WTC11 (cell line): ENCODE measurements at regions not wholly inside any gene's neighbourhood (a gene's known extent, or its start where the extent isn't known, plus 50 kb on each side); places are given as distances from the start of the nearest gene placed in this dataset.

Source experiments
- CREM ChIP-seq: sonication (generic); formaldehyde crosslinking; IDR thresholded peaks from 2 replicates; pipeline ENCODE4 v1.8.1; 2022; ENCODE audit warnings: mild to moderate bottlenecking, missing genetic modification reagents, moderate library complexity
- OVOL2 ChIP-seq: fragments of 250-450 bp; sonication (Bioruptor Pico); IDR thresholded peaks from 2 replicates; pipeline ENCODE4 v1.9.0; 2021; ENCODE audit warnings: mild to moderate bottlenecking, borderline replicate concordance
- SMAD3 ChIP-seq: sonication (generic); formaldehyde crosslinking; IDR thresholded peaks from 2 replicates; pipeline ENCODE4 v1.8.0; 2022; ENCODE audit warnings: missing genetic modification reagents, mild to moderate bottlenecking, borderline replicate concordance
- TF ChIP-seq, protein P1 (sequence below): sonication (generic); formaldehyde crosslinking; IDR thresholded peaks from 2 replicates; pipeline ENCODE4 v1.8.0; 2023; ENCODE audit warnings: missing genetic modification reagents, mild to moderate bottlenecking, borderline replicate concordance
- TF ChIP-seq, protein P2 (sequence below): sonication (generic); formaldehyde crosslinking; IDR thresholded peaks from 2 replicates; pipeline ENCODE4 v1.8.1; 2022; ENCODE audit warnings: missing genetic modification reagents, borderline replicate concordance
- TF ChIP-seq, protein P3 (sequence below): sonication (generic); formaldehyde crosslinking; IDR thresholded peaks from 2 replicates; pipeline ENCODE4 v1.8.0; 2022; ENCODE audit warnings: mild to moderate bottlenecking, missing genetic modification reagents
- TF ChIP-seq, protein P4 (sequence below): sonication (generic); formaldehyde crosslinking; IDR thresholded peaks from 2 replicates; pipeline ENCODE4 v1.8.1; 2023; ENCODE audit warnings: mild to moderate bottlenecking, missing genetic modification reagents, moderate library complexity
- TF ChIP-seq, protein P5 (sequence below): sonication (generic); formaldehyde crosslinking; IDR thresholded peaks from 2 replicates; pipeline ENCODE4 v1.8.0; 2023; ENCODE audit warnings: mild to moderate bottlenecking, missing genetic modification reagents
- TF ChIP-seq, protein P6 (sequence below): sonication (generic); formaldehyde crosslinking; conservative IDR thresholded peaks from 2 replicates; pipeline ENCODE4 v1.8.1; 2023; ENCODE audit warnings: mild to moderate bottlenecking, low read depth, missing genetic modification reagents, moderate library complexity

DNA sequence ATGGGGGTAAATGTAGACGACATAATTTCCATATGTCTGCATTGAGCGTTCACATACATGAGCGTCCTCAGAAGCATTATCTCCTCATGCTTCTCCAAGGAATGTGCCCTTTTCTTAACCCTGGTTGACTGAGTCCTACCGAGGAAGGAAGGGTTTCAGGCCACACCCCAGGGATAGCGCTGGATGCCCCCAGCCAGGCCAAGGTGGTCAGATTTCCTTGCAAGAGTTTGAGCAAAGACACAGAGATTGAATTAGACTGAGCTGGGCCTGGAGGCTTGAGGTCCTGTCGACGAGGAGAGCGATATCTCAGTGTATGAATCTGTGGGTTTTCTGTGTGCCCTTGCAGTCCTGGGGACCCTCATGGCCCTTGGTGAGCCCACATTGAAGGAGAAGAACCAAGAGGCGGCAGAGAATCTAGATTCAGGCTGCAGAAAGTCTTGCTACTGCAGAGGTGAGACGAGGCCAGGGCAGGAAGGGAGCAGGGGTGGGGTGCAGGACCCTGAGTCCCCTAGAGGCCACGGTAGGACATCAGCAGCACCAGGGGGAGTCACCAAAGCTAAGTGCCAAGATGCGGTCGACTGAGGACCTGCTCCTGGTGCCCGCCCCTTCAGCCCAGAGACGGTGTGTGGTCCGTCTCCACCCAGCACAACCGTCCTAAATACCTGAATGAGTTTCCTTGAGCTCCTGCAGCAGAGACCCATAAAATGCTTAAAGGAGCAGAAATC, 94.7 kb upstream of the DIO3 start (continued):
- TF ChIP-seq, protein P1, sequence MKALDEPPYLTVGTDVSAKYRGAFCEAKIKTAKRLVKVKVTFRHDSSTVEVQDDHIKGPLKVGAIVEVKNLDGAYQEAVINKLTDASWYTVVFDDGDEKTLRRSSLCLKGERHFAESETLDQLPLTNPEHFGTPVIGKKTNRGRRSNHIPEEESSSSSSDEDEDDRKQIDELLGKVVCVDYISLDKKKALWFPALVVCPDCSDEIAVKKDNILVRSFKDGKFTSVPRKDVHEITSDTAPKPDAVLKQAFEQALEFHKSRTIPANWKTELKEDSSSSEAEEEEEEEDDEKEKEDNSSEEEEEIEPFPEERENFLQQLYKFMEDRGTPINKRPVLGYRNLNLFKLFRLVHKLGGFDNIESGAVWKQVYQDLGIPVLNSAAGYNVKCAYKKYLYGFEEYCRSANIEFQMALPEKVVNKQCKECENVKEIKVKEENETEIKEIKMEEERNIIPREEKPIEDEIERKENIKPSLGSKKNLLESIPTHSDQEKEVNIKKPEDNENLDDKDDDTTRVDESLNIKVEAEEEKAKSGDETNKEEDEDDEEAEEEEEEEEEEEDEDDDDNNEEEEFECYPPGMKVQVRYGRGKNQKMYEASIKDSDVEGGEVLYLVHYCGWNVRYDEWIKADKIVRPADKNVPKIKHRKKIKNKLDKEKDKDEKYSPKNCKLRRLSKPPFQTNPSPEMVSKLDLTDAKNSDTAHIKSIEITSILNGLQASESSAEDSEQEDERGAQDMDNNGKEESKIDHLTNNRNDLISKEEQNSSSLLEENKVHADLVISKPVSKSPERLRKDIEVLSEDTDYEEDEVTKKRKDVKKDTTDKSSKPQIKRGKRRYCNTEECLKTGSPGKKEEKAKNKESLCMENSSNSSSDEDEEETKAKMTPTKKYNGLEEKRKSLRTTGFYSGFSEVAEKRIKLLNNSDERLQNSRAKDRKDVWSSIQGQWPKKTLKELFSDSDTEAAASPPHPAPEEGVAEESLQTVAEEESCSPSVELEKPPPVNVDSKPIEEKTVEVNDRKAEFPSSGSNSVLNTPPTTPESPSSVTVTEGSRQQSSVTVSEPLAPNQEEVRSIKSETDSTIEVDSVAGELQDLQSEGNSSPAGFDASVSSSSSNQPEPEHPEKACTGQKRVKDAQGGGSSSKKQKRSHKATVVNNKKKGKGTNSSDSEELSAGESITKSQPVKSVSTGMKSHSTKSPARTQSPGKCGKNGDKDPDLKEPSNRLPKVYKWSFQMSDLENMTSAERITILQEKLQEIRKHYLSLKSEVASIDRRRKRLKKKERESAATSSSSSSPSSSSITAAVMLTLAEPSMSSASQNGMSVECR (CRISPR knock-in tag): no peak
- TF ChIP-seq, protein P2, sequence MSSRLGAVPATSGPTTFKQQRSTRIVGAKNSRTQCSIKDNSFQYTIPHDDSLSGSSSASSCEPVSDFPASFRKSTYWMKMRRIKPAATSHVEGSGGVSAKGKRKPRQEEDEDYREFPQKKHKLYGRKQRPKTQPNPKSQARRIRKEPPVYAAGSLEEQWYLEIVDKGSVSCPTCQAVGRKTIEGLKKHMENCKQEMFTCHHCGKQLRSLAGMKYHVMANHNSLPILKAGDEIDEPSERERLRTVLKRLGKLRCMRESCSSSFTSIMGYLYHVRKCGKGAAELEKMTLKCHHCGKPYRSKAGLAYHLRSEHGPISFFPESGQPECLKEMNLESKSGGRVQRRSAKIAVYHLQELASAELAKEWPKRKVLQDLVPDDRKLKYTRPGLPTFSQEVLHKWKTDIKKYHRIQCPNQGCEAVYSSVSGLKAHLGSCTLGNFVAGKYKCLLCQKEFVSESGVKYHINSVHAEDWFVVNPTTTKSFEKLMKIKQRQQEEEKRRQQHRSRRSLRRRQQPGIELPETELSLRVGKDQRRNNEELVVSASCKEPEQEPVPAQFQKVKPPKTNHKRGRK: no peak
- TF ChIP-seq, protein P3, sequence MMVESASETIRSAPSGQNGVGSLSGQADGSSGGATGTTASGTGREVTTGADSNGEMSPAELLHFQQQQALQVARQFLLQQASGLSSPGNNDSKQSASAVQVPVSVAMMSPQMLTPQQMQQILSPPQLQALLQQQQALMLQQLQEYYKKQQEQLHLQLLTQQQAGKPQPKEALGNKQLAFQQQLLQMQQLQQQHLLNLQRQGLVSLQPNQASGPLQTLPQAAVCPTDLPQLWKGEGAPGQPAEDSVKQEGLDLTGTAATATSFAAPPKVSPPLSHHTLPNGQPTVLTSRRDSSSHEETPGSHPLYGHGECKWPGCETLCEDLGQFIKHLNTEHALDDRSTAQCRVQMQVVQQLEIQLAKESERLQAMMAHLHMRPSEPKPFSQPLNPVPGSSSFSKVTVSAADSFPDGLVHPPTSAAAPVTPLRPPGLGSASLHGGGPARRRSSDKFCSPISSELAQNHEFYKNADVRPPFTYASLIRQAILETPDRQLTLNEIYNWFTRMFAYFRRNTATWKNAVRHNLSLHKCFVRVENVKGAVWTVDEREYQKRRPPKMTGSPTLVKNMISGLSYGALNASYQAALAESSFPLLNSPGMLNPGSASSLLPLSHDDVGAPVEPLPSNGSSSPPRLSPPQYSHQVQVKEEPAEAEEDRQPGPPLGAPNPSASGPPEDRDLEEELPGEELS (CRISPR knock-in tag): no peak
- TF ChIP-seq OVOL2 (CRISPR knock-in tag): no peak
- TF ChIP-seq, protein P4, sequence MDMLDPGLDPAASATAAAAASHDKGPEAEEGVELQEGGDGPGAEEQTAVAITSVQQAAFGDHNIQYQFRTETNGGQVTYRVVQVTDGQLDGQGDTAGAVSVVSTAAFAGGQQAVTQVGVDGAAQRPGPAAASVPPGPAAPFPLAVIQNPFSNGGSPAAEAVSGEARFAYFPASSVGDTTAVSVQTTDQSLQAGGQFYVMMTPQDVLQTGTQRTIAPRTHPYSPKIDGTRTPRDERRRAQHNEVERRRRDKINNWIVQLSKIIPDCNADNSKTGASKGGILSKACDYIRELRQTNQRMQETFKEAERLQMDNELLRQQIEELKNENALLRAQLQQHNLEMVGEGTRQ (CRISPR knock-in tag): no peak
- no peak for TF ChIP-seq CREM (CRISPR knock-in tag)
- TF ChIP-seq, protein P5, sequence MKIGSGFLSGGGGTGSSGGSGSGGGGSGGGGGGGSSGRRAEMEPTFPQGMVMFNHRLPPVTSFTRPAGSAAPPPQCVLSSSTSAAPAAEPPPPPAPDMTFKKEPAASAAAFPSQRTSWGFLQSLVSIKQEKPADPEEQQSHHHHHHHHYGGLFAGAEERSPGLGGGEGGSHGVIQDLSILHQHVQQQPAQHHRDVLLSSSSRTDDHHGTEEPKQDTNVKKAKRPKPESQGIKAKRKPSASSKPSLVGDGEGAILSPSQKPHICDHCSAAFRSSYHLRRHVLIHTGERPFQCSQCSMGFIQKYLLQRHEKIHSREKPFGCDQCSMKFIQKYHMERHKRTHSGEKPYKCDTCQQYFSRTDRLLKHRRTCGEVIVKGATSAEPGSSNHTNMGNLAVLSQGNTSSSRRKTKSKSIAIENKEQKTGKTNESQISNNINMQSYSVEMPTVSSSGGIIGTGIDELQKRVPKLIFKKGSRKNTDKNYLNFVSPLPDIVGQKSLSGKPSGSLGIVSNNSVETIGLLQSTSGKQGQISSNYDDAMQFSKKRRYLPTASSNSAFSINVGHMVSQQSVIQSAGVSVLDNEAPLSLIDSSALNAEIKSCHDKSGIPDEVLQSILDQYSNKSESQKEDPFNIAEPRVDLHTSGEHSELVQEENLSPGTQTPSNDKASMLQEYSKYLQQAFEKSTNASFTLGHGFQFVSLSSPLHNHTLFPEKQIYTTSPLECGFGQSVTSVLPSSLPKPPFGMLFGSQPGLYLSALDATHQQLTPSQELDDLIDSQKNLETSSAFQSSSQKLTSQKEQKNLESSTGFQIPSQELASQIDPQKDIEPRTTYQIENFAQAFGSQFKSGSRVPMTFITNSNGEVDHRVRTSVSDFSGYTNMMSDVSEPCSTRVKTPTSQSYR (CRISPR knock-in tag): no peak
- no peak for TF ChIP-seq SMAD3
- TF ChIP-seq, protein P6, sequence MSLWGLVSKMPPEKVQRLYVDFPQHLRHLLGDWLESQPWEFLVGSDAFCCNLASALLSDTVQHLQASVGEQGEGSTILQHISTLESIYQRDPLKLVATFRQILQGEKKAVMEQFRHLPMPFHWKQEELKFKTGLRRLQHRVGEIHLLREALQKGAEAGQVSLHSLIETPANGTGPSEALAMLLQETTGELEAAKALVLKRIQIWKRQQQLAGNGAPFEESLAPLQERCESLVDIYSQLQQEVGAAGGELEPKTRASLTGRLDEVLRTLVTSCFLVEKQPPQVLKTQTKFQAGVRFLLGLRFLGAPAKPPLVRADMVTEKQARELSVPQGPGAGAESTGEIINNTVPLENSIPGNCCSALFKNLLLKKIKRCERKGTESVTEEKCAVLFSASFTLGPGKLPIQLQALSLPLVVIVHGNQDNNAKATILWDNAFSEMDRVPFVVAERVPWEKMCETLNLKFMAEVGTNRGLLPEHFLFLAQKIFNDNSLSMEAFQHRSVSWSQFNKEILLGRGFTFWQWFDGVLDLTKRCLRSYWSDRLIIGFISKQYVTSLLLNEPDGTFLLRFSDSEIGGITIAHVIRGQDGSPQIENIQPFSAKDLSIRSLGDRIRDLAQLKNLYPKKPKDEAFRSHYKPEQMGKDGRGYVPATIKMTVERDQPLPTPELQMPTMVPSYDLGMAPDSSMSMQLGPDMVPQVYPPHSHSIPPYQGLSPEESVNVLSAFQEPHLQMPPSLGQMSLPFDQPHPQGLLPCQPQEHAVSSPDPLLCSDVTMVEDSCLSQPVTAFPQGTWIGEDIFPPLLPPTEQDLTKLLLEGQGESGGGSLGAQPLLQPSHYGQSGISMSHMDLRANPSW (CRISPR knock-in tag): no peak
